Choroid plexus epithelial cell (primary cell): ENCODE measurements at regions not wholly inside any gene's neighbourhood (a gene's known extent, or its start where the extent isn't known, plus 50 kb on each side); places are given as distances from the start of the nearest gene placed in this dataset.
A peak's percentile ranks its signal among the peaks of the same experiment; 100 is the strongest.

Experiments
- DNase-seq: peaks from one replicate; pipeline ENCODE4 v3.0.0-alpha.2; 2010; ENCODE audit warnings: low read depth
- H3K4me3 ChIP-seq: 2 replicates; pipeline ENCODE4 v1.5.1; 2011; ENCODE audit warnings: low read depth, mild to moderate bottlenecking, control low read depth, low read length, moderate library complexity
- TF ChIP-seq, protein P1 (sequence below): conservative IDR thresholded peaks from 2 replicates; pipeline ENCODE4 v1.5.1; 2011; ENCODE audit warnings: low read depth, mild to moderate bottlenecking, control low read depth, inconsistent platforms, low read length, moderate library complexity

- TF ChIP-seq, protein P1, sequence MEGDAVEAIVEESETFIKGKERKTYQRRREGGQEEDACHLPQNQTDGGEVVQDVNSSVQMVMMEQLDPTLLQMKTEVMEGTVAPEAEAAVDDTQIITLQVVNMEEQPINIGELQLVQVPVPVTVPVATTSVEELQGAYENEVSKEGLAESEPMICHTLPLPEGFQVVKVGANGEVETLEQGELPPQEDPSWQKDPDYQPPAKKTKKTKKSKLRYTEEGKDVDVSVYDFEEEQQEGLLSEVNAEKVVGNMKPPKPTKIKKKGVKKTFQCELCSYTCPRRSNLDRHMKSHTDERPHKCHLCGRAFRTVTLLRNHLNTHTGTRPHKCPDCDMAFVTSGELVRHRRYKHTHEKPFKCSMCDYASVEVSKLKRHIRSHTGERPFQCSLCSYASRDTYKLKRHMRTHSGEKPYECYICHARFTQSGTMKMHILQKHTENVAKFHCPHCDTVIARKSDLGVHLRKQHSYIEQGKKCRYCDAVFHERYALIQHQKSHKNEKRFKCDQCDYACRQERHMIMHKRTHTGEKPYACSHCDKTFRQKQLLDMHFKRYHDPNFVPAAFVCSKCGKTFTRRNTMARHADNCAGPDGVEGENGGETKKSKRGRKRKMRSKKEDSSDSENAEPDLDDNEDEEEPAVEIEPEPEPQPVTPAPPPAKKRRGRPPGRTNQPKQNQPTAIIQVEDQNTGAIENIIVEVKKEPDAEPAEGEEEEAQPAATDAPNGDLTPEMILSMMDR = no peak
- peak; percentile 17 for DNase-seq
- H3K4me3 ChIP-seq = no peak overlapping the region
These were observed 205.2 kb upstream of the TMEM260 start for GRCh38 chr14:56374421-56374820.

DNA sequence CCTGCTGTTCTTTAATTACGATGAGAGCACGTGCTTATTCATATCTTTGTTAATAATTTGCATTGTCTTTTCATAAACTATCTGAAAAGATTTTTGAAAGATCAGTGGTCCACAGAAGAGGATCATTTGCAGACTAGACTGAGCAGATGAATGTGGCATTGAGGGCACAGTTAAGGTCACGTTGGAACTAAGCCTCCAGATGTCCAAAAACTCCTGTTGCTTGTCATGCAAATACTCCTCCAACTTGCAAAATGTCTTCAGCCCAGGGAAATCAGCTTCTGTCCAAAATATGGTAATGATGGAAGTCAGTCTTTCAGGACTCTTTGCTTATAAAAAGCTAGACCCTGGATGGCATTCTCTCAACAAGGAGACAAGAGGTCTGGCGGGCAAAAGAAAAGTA, 201.6 kb upstream of the TMEM260 start:
- DNase-seq = no peak
- TF ChIP-seq, protein P1 = no peak
- no peak overlapping the region for H3K4me3 ChIP-seq

- TF ChIP-seq, protein P1 = no peak
- peak; percentile 77 for DNase-seq
- H3K4me3 ChIP-seq = no peak overlapping the region
These were observed 201.1 kb upstream of the TMEM260 start for GRCh38 chr14:56378475-56378877.

- peak; percentile 44 for DNase-seq
- TF ChIP-seq, protein P1 = no peak
- H3K4me3 ChIP-seq = no peak overlapping the region
These were observed 199.6 kb upstream of the TMEM260 start for GRCh38 chr14:56379956-56380355.

GRCh38 chr14:56386024-56386423, 193.6 kb upstream of the TMEM260 start:
- TF ChIP-seq, protein P1 = no peak
- DNase-seq = no peak
- no peak overlapping the region for H3K4me3 ChIP-seq

- TF ChIP-seq, protein P1 = no peak
- no peak overlapping the region for H3K4me3 ChIP-seq
- no peak for DNase-seq
These were observed 188.7 kb upstream of the TMEM260 start for GRCh38 chr14:56390859-56391258.

GRCh38 chr14:56394826-56395530, 184.6 kb upstream of the TMEM260 start:
- no peak overlapping the region for H3K4me3 ChIP-seq
- TF ChIP-seq, protein P1 = no peak
- no peak for DNase-seq
